HPDE6-E6E7 (cell line): ENCODE measurements at regions not wholly inside any gene's neighbourhood (a gene's known extent, or its start where the extent isn't known, plus 50 kb on each side); places are given as distances from the start of the nearest gene placed in this dataset.
"Not testable (repeated sequence)": the region's sequence is repeated elsewhere in the genome, so short reads cannot be mapped to it uniquely, and the experiment has no call there.

Experiments
- DNase-seq: peaks from one replicate; pipeline ENCODE4 v3.0.0; 2011; ENCODE audit warnings: missing footprints; ENCODE audit errors: extremely low spot score

- no peak for DNase-seq
These were observed 177.6 kb downstream of the STK31 start for GRCh38 chr7:23887660-23888059.

GRCh38 chr7:23888958-23889357, 178.9 kb downstream of the STK31 start:
- no peak for DNase-seq

- DNase-seq, result no peak
These were observed 179.5 kb downstream of the STK31 start for GRCh38 chr7:23889566-23889965.

- no peak for DNase-seq
These were observed 182.0 kb downstream of the STK31 start for GRCh38 chr7:23892019-23892418.

- no peak for DNase-seq
These were observed 183.3 kb downstream of the STK31 start for GRCh38 chr7:23893176-23893941.

- no peak for DNase-seq
These were observed 184.2 kb downstream of the STK31 start for GRCh38 chr7:23893942-23894891.

- no peak for DNase-seq
These were observed 185.0 kb downstream of the STK31 start for GRCh38 chr7:23894892-23895569.

- no peak for DNase-seq
These were observed 185.7 kb downstream of the STK31 start for GRCh38 chr7:23895666-23896096.

GRCh38 chr7:23898619-23899018, 188.6 kb downstream of the STK31 start:
- DNase-seq, result no peak

GRCh38 chr7:23904901-23905300, 194.9 kb downstream of the STK31 start:
- not testable (repeated sequence) for DNase-seq

GRCh38 chr7:23907012-23907411, 197.0 kb downstream of the STK31 start:
- DNase-seq, result no peak

GRCh38 chr7:23909426-23909825, 199.4 kb downstream of the STK31 start:
- no peak for DNase-seq

- no peak for DNase-seq
These were observed 202.0 kb downstream of the STK31 start for GRCh38 chr7:23912065-23912464.

- no peak for DNase-seq
These were observed 203.0 kb downstream of the STK31 start for GRCh38 chr7:23913016-23913415.

GRCh38 chr7:23915236-23915635, 205.2 kb downstream of the STK31 start:
- DNase-seq, result no peak

GRCh38 chr7:23918286-23918685, 208.3 kb downstream of the STK31 start:
- no peak for DNase-seq

- DNase-seq, result no peak
These were observed 208.8 kb downstream of the STK31 start for GRCh38 chr7:23918856-23919255.

GRCh38 chr7:23925088-23925487, 215.1 kb downstream of the STK31 start:
- DNase-seq, result no peak

GRCh38 chr7:23927709-23928417, 217.8 kb downstream of the STK31 start:
- no peak for DNase-seq

- DNase-seq, result no peak
These were observed 218.4 kb downstream of the STK31 start for GRCh38 chr7:23928418-23928775.

GRCh38 chr7:23930312-23930711, 220.3 kb downstream of the STK31 start:
- DNase-seq, result no peak

GRCh38 chr7:23931633-23932032, 221.6 kb downstream of the STK31 start:
- no peak for DNase-seq
